Gastroesophageal sphincter (tissue), 4 donors: ENCODE measurements at regions not wholly inside any gene's neighbourhood (a gene's known extent, or its start where the extent isn't known, plus 50 kb on each side); places are given as distances from the start of the nearest gene placed in this dataset.

ENCODE experiments used
- ATAC-seq: fragments of 150-250 bp; one replicate; pipeline ENCODE4 v1.9.1; 2016; ENCODE audit warnings: mild to moderate bottlenecking, moderate library complexity
- H3K27ac ChIP-seq, 4 donors: fragments of 200-600 bp; sonication (generic) in 3 of 4; 1 replicate in 3 of 4; 2 replicates in 1 of 4; pipeline ENCODE4 v1.5.1; 2016 to 2019
- H3K27me3 ChIP-seq: fragments of 200-600 bp; sonication (generic); one replicate; pipeline ENCODE4 v1.5.1; 2019
- H3K36me3 ChIP-seq, 2 donors: fragments of 200-600 bp; sonication (generic); one replicate each; pipeline ENCODE4 v1.5.1; 2019; ENCODE audit warnings: control low read depth in 1 of 2
- H3K4me1 ChIP-seq, 3 donors: fragments of 200-600 bp; sonication (generic); 1 replicate in 2 of 3; 2 replicates in 1 of 3; pipeline ENCODE4 v1.5.1; 2016 to 2019; ENCODE audit warnings: control low read depth in 2 of 3
- H3K4me3 ChIP-seq, 2 donors: fragments of 200-600 bp; sonication (generic); one replicate each; pipeline ENCODE4 v1.5.1; 2019; ENCODE audit warnings: mild to moderate bottlenecking in 1 of 2, moderate library complexity in 1 of 2
- H3K9me3 ChIP-seq, 3 donors: fragments of 200-600 bp; sonication (generic); one replicate each; pipeline ENCODE4 v1.5.1; 2017 to 2019; ENCODE audit warnings: control low read depth in 2 of 3
- CTCF ChIP-seq, 4 experiments: fragments of 200-600 bp in 2 of 4; fragments of 450-650 bp in 2 of 4; sonication (generic) in 1 of 4; IDR thresholded peaks; one replicate each; pipeline ENCODE4 v1.5.1; 2017 to 2019; ENCODE audit warnings: antibody characterized with exemption in 4 of 4, mild to moderate bottlenecking in 2 of 4, moderate library complexity in 2 of 4
- EP300 ChIP-seq: sonication (generic); formaldehyde crosslinking; IDR thresholded peaks from one replicate; pipeline ENCODE4 v1.6.1; 2017; ENCODE audit warnings: antibody characterized with exemption, mild to moderate bottlenecking
- POLR2A ChIP-seq, 2 donors: fragments of 450-650 bp; IDR thresholded peaks; one replicate each; pipeline ENCODE4 v1.6.1; 2017; ENCODE audit warnings: antibody characterized with exemption in 2 of 2, mild to moderate bottlenecking in 2 of 2, moderate library complexity in 1 of 2
- POLR2AphosphoS5 ChIP-seq: sonication (generic); formaldehyde crosslinking; IDR thresholded peaks from one replicate; pipeline ENCODE4 v1.6.1; 2017; ENCODE audit warnings: antibody characterized with exemption
- WGBS, 2 donors: methylation state at CpG; one replicate each; pipeline ENCODE4 v1.1.5; 2018; ENCODE audit warnings: low coverage in 1 of 2; 5-methylcytosine and 5-hydroxymethylcytosine counted together

GRCh38 chr3:86594838-86595237 is 396.1 kb downstream of the VGLL3 start:
- Histone ChIP-seq H3K9me3 (no peaks in the 10 kb centered on the region), H3K27me3 (no peaks in the 10 kb centered on the region), H3K4me1 (no peaks in the 10 kb centered on the region), H3K4me3 (no peak overlapping the region), H3K36me3 (no peaks in the 10 kb centered on the region), H3K27ac (no peak overlapping the region)
- 42% methylated on average over 1 of the region's 1 CpG; no CpG with 5 or more reads in 1 of the 2 donors for WGBS, 2 donors
- ATAC-seq = no peak
- no peak for TF ChIP-seq POLR2AphosphoS5
- no peak for TF ChIP-seq CTCF (IDR thresholded peaks at IDR 0.05)
- TF ChIP-seq EP300 = no peak
- TF ChIP-seq POLR2A (IDR thresholded peaks at IDR 0.05) = no peak

- H3K27me3 ChIP-seq = no peaks in the 10 kb centered on the region
- H3K36me3 ChIP-seq = no peaks in the 10 kb centered on the region
- no peak overlapping the region for H3K4me3 ChIP-seq
- H3K4me1 ChIP-seq = no peaks in the 10 kb centered on the region
- H3K27ac ChIP-seq = no peak overlapping the region
- H3K9me3 ChIP-seq = peaks cover 0 to 6% (median 0%) of the 10 kb centered on the region in 3 donors
- no peak for ATAC-seq
- 60% methylated on average over 2 of the region's 2 CpGs; no CpG with 5 or more reads in 1 of the 2 donors for WGBS, 2 donors
- TF ChIP-seq EP300 (no peak), POLR2AphosphoS5 (no peak), POLR2A (IDR thresholded peaks at IDR 0.05) (no peak), CTCF (IDR thresholded peaks at IDR 0.05) (no peak)
Observed at GRCh38 chr3:86578071-86578470, 412.9 kb downstream of the VGLL3 start.

- no peak for ATAC-seq
- Histone ChIP-seq H3K4me1 (no peaks in the 10 kb centered on the region), H3K4me3 (no peak overlapping the region), H3K27ac (no peak overlapping the region), H3K27me3 (no peaks in the 10 kb centered on the region), H3K9me3 (no peaks in the 10 kb centered on the region), H3K36me3 (no peaks in the 10 kb centered on the region)
- WGBS, 2 donors = 6 to 13% methylated on average over 2 of the region's 2 CpGs
- TF ChIP-seq EP300 = no peak
- peak in 1 of 4 experiments; percentile 47 for TF ChIP-seq CTCF (IDR thresholded peaks at IDR 0.05)
- TF ChIP-seq POLR2A (IDR thresholded peaks at IDR 0.05) = no peak
- no peak for TF ChIP-seq POLR2AphosphoS5
Observed at GRCh38 chr3:86563400-86563970, 427.5 kb downstream of the VGLL3 start.

GRCh38 chr3:86562090-86562489 is 428.9 kb downstream of the VGLL3 start:
- 25 to 57% methylated on average over 1 of the region's 1 CpG for WGBS, 2 donors
- H3K9me3 ChIP-seq = no peaks in the 10 kb centered on the region
- no peak overlapping the region for H3K4me3 ChIP-seq
- H3K36me3 ChIP-seq = no peaks in the 10 kb centered on the region
- no peak for ATAC-seq
- TF ChIP-seq POLR2A (IDR thresholded peaks at IDR 0.05) = no peak
- no peak for TF ChIP-seq CTCF (IDR thresholded peaks at IDR 0.05)
- no peak for TF ChIP-seq POLR2AphosphoS5
- no peak for TF ChIP-seq EP300
- no peaks in the 10 kb centered on the region for H3K4me1 ChIP-seq
- no peaks in the 10 kb centered on the region for H3K27me3 ChIP-seq
- H3K27ac ChIP-seq = no peak overlapping the region

- H3K27ac ChIP-seq = no peak overlapping the region
- no peak for ATAC-seq
- WGBS, 2 donors = 33 to 48% methylated on average over 5 of the region's 5 CpGs
- H3K4me3 ChIP-seq = no peak overlapping the region
- H3K9me3 ChIP-seq = no peaks in the 10 kb centered on the region
- no peaks in the 10 kb centered on the region for H3K4me1 ChIP-seq
- no peaks in the 10 kb centered on the region for H3K27me3 ChIP-seq
- H3K36me3 ChIP-seq = no peaks in the 10 kb centered on the region
- TF ChIP-seq EP300 (no peak), POLR2AphosphoS5 (no peak), POLR2A (IDR thresholded peaks at IDR 0.05) (no peak), CTCF (IDR thresholded peaks at IDR 0.05) (no peak)
Observed at GRCh38 chr3:86561215-86561614, 429.7 kb downstream of the VGLL3 start.
